ENCODE measurements at regions not wholly inside any gene's neighbourhood (a gene's known extent, or its start where the extent isn't known, plus 50 kb on each side); places are given as distances from the start of the nearest gene placed in this dataset.

DNA sequence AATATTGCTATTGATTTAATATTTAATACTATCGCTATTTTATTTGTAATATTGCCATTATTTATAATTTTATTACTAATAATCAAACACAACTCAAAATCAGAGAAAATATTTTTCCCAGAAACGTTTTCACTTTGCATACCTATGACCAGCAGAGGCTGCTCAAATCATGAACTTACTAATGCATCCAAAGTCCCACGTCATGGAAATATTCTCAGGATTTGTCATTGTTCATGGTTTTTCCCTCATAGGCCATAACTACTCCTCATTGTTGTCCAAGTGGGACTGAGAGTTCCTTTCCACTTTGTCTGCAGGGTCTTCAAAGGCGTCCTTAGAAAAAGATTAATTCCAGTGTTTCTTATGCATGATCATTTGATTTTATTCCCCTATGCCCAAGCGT, 344.8 kb downstream of the THBS2 start:
- no peak for DNase-seq (ENCODE audit: low spot score)

DNA sequence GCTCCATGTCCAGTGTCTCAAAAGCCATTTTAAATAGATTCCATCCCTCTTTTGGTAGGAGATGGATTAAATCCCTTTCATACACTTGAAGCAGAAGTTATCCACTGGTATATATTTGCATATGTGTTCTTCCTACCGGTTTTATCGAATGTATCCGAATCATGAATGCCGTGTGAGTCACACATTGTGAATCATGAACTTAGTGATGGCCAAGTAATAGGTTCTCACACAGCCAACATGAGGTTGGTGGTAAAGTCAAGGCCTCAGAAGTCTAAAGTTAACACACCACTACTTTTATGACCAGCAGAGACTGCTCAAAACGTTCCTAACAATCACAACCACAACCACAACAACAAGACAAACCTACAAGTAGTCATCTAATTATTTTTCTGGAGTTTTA, 345.5 kb downstream of the THBS2 start:
- DNase-seq (ENCODE audit: low spot score), result no peak

- no peak for DNase-seq (ENCODE audit: low spot score)
Observed at GRCh38 chr6:168906391-168906790, 347.3 kb downstream of the THBS2 start.

DNA sequence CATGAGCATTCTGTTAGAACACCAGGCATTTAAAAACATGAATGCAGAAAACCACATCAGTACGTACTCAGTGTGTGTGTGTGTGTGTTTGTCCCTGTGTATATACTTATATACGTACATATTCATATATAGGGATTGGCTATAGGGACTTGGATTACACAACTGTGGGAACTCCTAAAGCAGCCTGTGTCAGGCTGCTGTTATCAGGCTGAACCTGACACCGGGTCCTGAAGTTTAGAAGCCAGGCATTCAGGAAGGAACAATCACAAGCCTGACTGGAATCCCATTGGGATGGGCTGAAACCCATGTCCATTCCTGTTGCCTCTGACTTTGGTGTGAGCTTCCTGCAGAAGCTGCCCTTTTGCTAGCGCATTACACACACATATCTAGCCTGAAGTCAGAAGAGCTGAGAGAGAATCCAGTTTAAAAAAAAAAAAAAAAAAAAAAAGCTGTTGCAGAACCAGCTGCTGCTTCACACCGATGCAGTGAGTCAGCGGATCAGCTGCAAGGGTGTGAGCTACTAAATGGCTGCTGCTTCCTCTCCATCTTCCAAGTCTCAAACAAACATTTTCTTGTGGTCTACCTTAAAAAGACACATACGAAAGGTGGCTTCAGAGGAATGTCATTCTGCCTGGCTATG, 348.1 kb downstream of the THBS2 start:
- no peak for DNase-seq (ENCODE audit: low spot score)

- DNase-seq (ENCODE audit: low spot score), result no peak
Observed at GRCh38 chr6:168903613-168904345, 349.9 kb downstream of the THBS2 start.

GRCh38 chr6:168902075-168902474, 351.6 kb downstream of the THBS2 start:
- no peak for DNase-seq (ENCODE audit: low spot score)

- DNase-seq (ENCODE audit: low spot score), result no peak
Observed at GRCh38 chr6:168901076-168901475, 352.6 kb downstream of the THBS2 start.

DNA sequence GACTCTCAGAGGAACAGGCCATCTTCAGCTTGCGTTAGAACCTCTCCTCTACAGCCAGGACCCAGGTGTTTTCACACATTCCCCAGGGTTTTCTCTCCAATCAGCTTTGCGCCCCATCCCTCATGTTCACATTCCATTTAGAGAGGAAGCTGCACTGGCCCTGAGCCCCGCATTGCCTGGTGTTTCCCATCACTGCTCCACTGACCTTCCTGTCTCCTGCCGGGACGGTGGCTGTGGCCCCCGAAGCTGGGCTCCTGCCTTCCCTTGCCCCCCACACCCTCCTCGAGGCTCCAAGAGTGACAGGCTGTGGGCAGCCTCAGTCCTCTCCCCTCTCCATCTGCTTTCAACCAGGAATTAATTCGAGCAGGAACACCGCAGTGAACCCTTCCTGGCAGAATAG, 357.3 kb downstream of the THBS2 start:
- DNase-seq (ENCODE audit: low spot score), result no peak

DNA sequence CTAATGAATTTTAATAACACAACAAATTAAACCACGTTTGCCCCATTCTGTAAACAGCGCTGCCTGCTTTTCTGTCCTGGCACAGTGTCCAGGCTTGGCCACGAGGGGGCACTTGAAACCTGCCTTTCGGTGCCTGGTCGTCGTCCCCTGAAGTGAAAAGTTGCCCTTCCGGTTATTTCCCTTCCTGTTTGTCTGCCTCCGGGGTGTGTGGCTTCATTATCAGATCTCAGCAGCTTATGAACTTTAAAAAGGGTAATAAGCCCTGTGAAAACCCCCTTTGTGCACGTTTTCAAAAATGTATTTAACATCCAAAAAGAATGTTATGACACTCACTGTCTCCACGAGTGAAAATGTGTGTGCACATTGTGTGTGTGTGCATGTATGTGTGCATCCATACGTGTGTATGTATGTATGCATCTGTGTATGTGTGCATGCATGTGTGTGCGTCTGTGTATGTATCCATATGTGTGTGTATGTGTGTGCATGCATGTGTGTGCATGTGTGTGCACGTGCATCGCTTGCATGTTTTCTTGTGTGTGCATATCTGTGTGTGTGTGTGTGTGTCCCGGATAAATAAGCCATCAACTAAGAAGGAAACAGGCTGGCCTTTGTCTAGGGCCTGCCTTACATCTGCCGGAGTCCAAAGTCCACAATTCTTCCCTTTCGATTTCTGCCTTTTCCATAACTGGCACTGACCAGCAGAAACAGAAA, 358.4 kb downstream of the THBS2 start:
- DNase-seq (ENCODE audit: low spot score), result peak; percentile 88

DNA sequence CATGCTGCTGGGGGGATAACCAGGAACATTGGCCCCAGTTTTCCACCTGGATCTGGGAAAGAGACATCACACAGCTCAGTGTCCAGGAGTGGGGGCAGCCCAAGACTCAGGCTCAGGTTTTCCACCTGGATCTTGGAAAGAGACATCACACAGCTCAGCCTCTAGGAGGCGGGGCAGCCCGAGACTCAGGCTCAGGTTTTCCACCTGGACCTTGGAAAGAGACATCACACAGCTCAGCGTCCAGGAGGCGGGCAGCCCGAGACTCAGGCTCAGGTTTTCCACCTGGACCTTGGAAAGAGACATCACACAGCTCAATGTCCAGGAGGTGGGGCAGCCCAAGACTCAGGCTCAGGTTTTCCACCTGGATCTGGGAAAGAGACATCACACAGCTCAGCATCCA, 361.6 kb downstream of the THBS2 start:
- DNase-seq (ENCODE audit: low spot score), result no peak

DNA sequence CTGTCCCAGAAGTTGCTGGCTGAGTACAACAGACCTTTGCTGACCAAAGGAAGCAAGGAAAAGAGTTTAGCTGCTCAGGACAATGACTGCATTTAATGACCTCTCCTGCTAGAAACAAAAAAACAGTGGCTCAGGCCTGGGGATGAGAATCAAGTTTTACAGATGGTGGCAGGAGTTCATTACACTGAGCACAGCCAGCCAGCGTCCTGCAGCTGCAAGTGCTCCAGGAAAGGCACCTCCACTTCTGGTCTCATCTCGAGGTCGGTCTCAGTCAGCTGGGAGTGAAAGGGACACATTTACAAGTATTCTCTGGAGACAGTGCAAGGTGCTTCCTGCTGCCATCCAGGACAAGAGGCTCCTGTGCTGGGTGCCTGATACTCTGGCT, 362.7 kb downstream of the THBS2 start:
- DNase-seq (ENCODE audit: low spot score), result no peak

DNA sequence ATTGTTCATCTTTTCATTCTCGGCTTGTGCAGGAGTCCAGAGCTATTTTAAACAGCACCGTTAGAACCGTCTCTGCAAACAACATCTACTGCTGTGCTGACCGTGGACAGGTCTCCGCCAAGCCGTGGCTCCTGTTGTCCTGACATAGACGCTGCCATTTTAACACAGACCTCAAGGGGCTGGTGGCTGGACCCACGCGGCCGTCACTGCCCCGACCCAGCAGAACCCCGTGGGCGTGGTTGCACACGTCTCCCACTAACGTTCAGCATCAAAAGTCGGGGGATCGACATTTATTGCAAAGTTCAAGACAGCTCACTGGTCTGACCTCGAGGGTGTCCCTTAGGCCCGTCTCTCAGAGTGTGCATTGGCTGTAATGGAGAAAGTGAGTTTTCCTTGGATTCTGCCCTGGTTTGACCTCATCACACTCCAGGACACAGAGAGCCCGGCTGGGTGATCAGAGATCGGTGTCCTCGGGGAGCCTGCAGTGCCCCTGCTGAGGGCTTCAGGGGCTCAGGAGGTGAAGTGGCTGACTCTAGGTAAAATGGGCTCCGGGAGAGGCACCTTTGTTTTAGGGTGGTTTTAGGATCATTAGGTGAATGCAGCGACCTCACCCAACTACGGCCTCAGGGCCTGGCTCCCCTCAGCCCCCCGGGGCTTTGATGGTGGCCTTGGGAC, 363.2 kb downstream of the THBS2 start:
- no peak for DNase-seq (ENCODE audit: low spot score)

GRCh38 chr6:168888786-168889345, 364.8 kb downstream of the THBS2 start:
- no peak for DNase-seq (ENCODE audit: low spot score)

- no peak for DNase-seq (ENCODE audit: low spot score)
Observed at GRCh38 chr6:168888102-168888501, 365.5 kb downstream of the THBS2 start.

GRCh38 chr6:168887621-168888020, 366.0 kb downstream of the THBS2 start:
- DNase-seq (ENCODE audit: low spot score), result no peak

DNA sequence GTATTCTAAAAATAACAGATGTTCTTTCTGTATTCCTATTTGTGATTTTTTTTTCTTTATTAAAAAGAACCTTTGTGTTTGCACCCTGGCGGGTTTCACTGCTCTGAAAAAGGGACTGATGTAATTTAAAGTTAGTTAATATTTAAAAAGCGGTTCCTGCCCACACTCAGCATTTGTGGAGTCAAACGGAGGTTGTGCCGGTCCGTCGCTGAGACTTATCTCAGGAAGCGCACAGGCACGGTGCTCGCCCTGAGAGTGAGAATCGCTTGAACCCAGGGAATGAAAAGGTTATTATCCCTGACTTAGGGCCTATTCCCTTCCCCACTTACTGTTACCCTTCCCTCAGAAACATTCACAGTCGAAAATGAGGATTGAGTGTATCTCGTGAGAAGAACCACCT, 366.7 kb downstream of the THBS2 start:
- no peak for DNase-seq (ENCODE audit: low spot score)

- DNase-seq (ENCODE audit: low spot score), result no peak
Observed at GRCh38 chr6:168885751-168886742, 367.6 kb downstream of the THBS2 start.

DNA sequence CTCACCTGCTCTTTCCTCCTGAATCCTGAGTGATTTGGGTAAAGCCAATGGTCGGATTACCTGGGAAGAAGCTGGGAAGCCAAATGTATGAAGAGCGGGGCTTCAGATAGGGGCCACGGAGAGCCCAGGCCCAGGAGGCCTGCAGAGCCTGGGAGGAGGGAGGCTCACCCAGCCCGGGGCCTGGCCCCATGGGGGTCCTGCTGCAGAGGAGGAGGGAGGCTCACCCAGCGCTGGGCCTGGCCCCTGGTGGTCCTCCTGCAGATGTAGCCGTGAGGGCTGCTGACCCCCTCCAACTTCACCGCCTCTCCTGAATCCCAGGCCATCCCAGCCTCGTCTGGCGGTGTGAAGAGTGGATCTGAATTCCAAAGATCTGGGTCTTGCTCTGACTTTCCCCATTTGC, 368.4 kb downstream of the THBS2 start:
- DNase-seq (ENCODE audit: low spot score), result no peak

DNA sequence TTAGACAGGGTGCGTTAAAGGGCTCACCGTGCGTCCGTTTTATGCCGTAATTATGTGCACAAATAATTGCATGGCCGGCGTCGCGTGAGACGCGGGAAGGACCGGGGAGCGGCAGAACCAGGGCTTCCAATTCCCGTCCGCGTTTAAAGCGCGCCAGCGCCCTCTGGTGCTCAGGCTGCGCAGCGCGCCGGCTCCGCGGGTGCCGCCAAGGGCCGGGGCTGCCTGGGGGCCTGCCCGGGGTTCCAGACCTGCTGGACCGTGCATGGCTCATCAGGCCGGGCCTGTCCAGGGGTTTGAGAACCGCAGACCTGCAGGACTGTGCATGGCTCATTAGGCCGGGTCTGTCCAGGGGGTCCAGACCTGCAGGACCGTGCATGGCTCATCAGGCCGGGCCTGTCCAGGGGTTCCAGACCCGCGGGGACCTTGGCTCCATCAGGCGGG, 369.0 kb downstream of the THBS2 start:
- peak; percentile 68 for DNase-seq (ENCODE audit: low spot score)

- DNase-seq (ENCODE audit: low spot score), result no peak
Observed at GRCh38 chr6:168884050-168884645, 369.5 kb downstream of the THBS2 start.

Measured in mucosa of gallbladder (tissue), 1 donor.